H1 (cell line): ENCODE measurements at regions not wholly inside any gene's neighbourhood (a gene's known extent, or its start where the extent isn't known, plus 50 kb on each side); places are given as distances from the start of the nearest gene placed in this dataset.

Source experiments
- CTCF ChIA-PET: fragments of 300-600 bp; sonication (Branson Sonifier 250); formaldehyde crosslinking; loops from one replicate; lab custom pipeline; 2021; ENCODE audit not compliant: partially characterized antibody; lab: Charles Lee
- POLR2A ChIA-PET: fragments of 300-600 bp; sonication (Branson Sonifier 250); formaldehyde crosslinking; loops from one replicate; lab custom pipeline; 2021; ENCODE audit warnings: inconsistent platforms; ENCODE audit not compliant: partially characterized antibody; lab: Charles Lee
- DNase-seq, 2 experiments: peaks; one replicate each; pipeline versions ENCODE4 v3.0.0 to v3.0.0-alpha.2; 2010 to 2022; ENCODE audit warnings: low spot score in 2 of 2, low read depth in 1 of 2, mixed read lengths in 1 of 2
- FAIRE-seq: peaks from 2 replicates; lab custom pipeline; 2011; peaks lifted over from hg19 to GRCh38; lab: Jason Lieb, UNC
- H2AFZ ChIP-seq: 2 replicates; pipeline ENCODE4 v1.8.1; 2012; ENCODE audit warnings: low read length, inconsistent platforms
- H2AK5ac ChIP-seq: 2 replicates; pipeline ENCODE4 v1.6.1; 2013; ENCODE audit warnings: low read depth, low read length
- H2BK120ac ChIP-seq: replicated peaks from 2 replicates; pipeline ENCODE3; 2013; ENCODE audit warnings: low read depth, low read length, inconsistent platforms
- H2BK12ac ChIP-seq: 2 replicates; pipeline ENCODE4 v1.6.1; 2013; ENCODE audit warnings: low read depth, low read length
- H2BK15ac ChIP-seq: 2 replicates; pipeline ENCODE4 v1.6.1; 2013; ENCODE audit warnings: low read length
- H2BK20ac ChIP-seq: 2 replicates; pipeline ENCODE4 v1.6.1; 2013; ENCODE audit warnings: low read length
- H2BK5ac ChIP-seq: 2 replicates; pipeline ENCODE4 v1.6.1; 2013; ENCODE audit warnings: low read depth, low read length
- H3K14ac ChIP-seq: 2 replicates; pipeline ENCODE4 v1.6.1; 2013; ENCODE audit warnings: inconsistent platforms; ENCODE audit not compliant: insufficient read length
- H3K18ac ChIP-seq: 2 replicates; pipeline ENCODE4 v1.6.1; 2013; ENCODE audit warnings: low read length; ENCODE audit errors: extremely low read depth
- H3K23ac ChIP-seq: 2 replicates; pipeline ENCODE4 v1.6.1; 2013; ENCODE audit warnings: inconsistent platforms; ENCODE audit not compliant: insufficient read length
- H3K23me2 ChIP-seq: 2 replicates; pipeline ENCODE4 v1.6.1; 2013; ENCODE audit warnings: low read depth, low read length
- H3K27ac ChIP-seq: 2 replicates; pipeline ENCODE4 v1.6.1; 2011; ENCODE audit warnings: low read depth, low read length, inconsistent platforms
- H3K27me3 ChIP-seq, 4 experiments: replicated peaks in 1 of 4; 1 replicate in 1 of 4; 2 replicates in 3 of 4; pipeline versions ENCODE4 v1.6.1 to v1.8.1; 2011 to 2013; ENCODE audit warnings: low read length in 3 of 4, mild to moderate bottlenecking in 3 of 4, inconsistent platforms in 2 of 4, mixed read lengths in 2 of 4, moderate library complexity in 1 of 4; ENCODE audit not compliant: control insufficient read depth in 3 of 4, insufficient read depth in 3 of 4; ENCODE audit errors: extremely low read depth in 1 of 4
- H3K36me3 ChIP-seq, 4 experiments: 2 replicates each; pipeline versions ENCODE4 v1.6.1 to v1.8.1; 2011 to 2013; ENCODE audit warnings: mild to moderate bottlenecking in 4 of 4, low read length in 3 of 4, moderate library complexity in 2 of 4, control low read depth in 1 of 4, inconsistent platforms in 1 of 4; ENCODE audit not compliant: insufficient read depth in 4 of 4, control insufficient read depth in 2 of 4
- H3K4ac ChIP-seq: replicated peaks from 2 replicates; pipeline ENCODE3; 2013; ENCODE audit warnings: low read length, low read depth, mixed read lengths, inconsistent platforms; ENCODE audit not compliant: insufficient read length
- H3K4me1 ChIP-seq, 4 experiments: replicated peaks in 1 of 4; 1 replicate in 1 of 4; 2 replicates in 3 of 4; pipeline versions ENCODE4 v1.6.1 to v1.8.1; 2011 to 2013; ENCODE audit warnings: low read length in 3 of 4, inconsistent platforms in 2 of 4, mixed read lengths in 1 of 4; ENCODE audit not compliant: insufficient read depth in 4 of 4, control insufficient read depth in 3 of 4
- H3K4me2 ChIP-seq, 2 experiments: 2 replicates each; pipeline versions ENCODE4 v1.6.1 to v1.8.1; 2011 to 2013; ENCODE audit warnings: low read depth in 2 of 2, low read length in 2 of 2, control low read depth in 1 of 2, inconsistent platforms in 1 of 2, mild to moderate bottlenecking in 1 of 2; ENCODE audit not compliant: insufficient read depth in 1 of 2
- H3K4me3 ChIP-seq, 4 experiments: fragments of 200-600, 300-600 bp in 1 of 4; sonication (generic), shearing (Covaris generic), sonication (Bioruptor Twin) in 1 of 4; 2 replicates each; pipeline versions ENCODE4 v1.5.1 to v1.8.1; 2011 to 2016; ENCODE audit warnings: low read length in 4 of 4, low read depth in 3 of 4, control low read depth in 2 of 4, inconsistent platforms in 2 of 4, mild to moderate bottlenecking in 2 of 4, mixed read lengths in 1 of 4, moderate library complexity in 1 of 4; ENCODE audit not compliant: insufficient read depth in 2 of 4; ENCODE audit errors: extremely low read depth in 1 of 4
- H3K56ac ChIP-seq: replicated peaks from 2 replicates; pipeline ENCODE3; 2013; ENCODE audit warnings: low read depth, mild to moderate bottlenecking, mixed read lengths, low read length, inconsistent platforms; ENCODE audit not compliant: insufficient read length
- H3K79me1 ChIP-seq: 2 replicates; pipeline ENCODE4 v1.6.1; 2013; ENCODE audit warnings: low read depth, low read length, control low read depth
- H3K79me2 ChIP-seq, 2 experiments: 2 replicates each; pipeline versions ENCODE4 v1.6.1 to v1.8.1; 2012 to 2013; ENCODE audit warnings: low read length in 2 of 2, mild to moderate bottlenecking in 2 of 2, inconsistent platforms in 1 of 2; ENCODE audit not compliant: insufficient read depth in 2 of 2, control insufficient read depth in 1 of 2
- H3K9ac ChIP-seq, 4 experiments: replicated peaks in 1 of 4; 1 replicate in 1 of 4; 2 replicates in 3 of 4; pipeline versions ENCODE4 v1.6.1 to v1.8.1; 2011 to 2013; ENCODE audit warnings: low read depth in 3 of 4, low read length in 3 of 4, control low read depth in 2 of 4, mild to moderate bottlenecking in 2 of 4, moderate library complexity in 2 of 4, inconsistent platforms in 1 of 4; ENCODE audit errors: extremely low read depth in 1 of 4
- H3K9me3 ChIP-seq, 2 experiments: 2 replicates each; pipeline versions ENCODE4 v1.6.1 to v1.8.1; 2012 to 2013; ENCODE audit warnings: mild to moderate bottlenecking in 2 of 2, moderate library complexity in 2 of 2, control low read depth in 1 of 2, inconsistent platforms in 1 of 2, low read depth in 1 of 2, low read length in 1 of 2, mixed read lengths in 1 of 2; ENCODE audit not compliant: insufficient read depth in 2 of 2
- H4K20me1 ChIP-seq, 2 experiments: replicated peaks in 1 of 2; 2 replicates each; pipeline versions ENCODE3 to v1.8.1; 2011 to 2013; ENCODE audit warnings: inconsistent platforms in 2 of 2, low read length in 2 of 2, mild to moderate bottlenecking in 1 of 2; ENCODE audit not compliant: insufficient read depth in 2 of 2, control insufficient read depth in 1 of 2
- H4K5ac ChIP-seq: 2 replicates; pipeline ENCODE4 v1.6.1; 2013; ENCODE audit warnings: low read length, low read depth, mixed read lengths, inconsistent platforms; ENCODE audit not compliant: insufficient read length
- H4K8ac ChIP-seq: 2 replicates; pipeline ENCODE4 v1.8.0; 2013; ENCODE audit warnings: mild to moderate bottlenecking, moderate library complexity, low read length, inconsistent platforms; ENCODE audit not compliant: insufficient read depth; ENCODE audit errors: extremely low read depth
- H4K91ac ChIP-seq: replicated peaks from 2 replicates; pipeline ENCODE3; 2013; ENCODE audit warnings: low read length, mixed read lengths, inconsistent platforms; ENCODE audit not compliant: insufficient read length
- ASH2L ChIP-seq: fragments of 200-600, 300-600 bp; sonication (generic); IDR thresholded peaks from one replicate; pipeline ENCODE4 v1.7.1; 2017; ENCODE audit warnings: low read length
- CEBPB ChIP-seq: IDR thresholded peaks from 2 replicates; pipeline ENCODE4 v1.6.1; 2012; ENCODE audit warnings: low read depth, low read length
- CREB1 ChIP-seq: IDR thresholded peaks from 2 replicates; pipeline ENCODE4 v1.6.1; 2012; ENCODE audit warnings: inconsistent platforms
- CTBP2 ChIP-seq: IDR thresholded peaks from 2 replicates; pipeline ENCODE4 v1.7.0; 2011; ENCODE audit warnings: borderline replicate concordance, mild to moderate bottlenecking, moderate library complexity, mixed read lengths, low read length; ENCODE audit not compliant: insufficient read depth, insufficient read length
- KDM4A ChIP-seq: IDR thresholded peaks from one replicate; pipeline ENCODE4 v1.7.1; 2012; ENCODE audit warnings: low read depth, mild to moderate bottlenecking, moderate library complexity, low read length, inconsistent platforms; ENCODE audit not compliant: severe bottlenecking
- NANOG ChIP-seq: IDR thresholded peaks from 2 replicates; pipeline ENCODE4 v1.6.1; 2011; ENCODE audit warnings: low read length, low read depth, mild to moderate bottlenecking, inconsistent platforms; ENCODE audit not compliant: insufficient read depth, poor library complexity, severe bottlenecking
- SP1 ChIP-seq: IDR thresholded peaks from 2 replicates; pipeline ENCODE4 v1.6.1; 2011; ENCODE audit warnings: low read depth, low read length
- SP2 ChIP-seq: IDR thresholded peaks from 2 replicates; pipeline ENCODE4 v1.6.1; 2012; ENCODE audit warnings: mild to moderate bottlenecking, low read length, inconsistent platforms
- WGBS, 2 experiments: shearing (Covaris generic) in 1 of 2; methylation state at CpG; one replicate each; pipeline versions ENCODE4 v1.1.6 to v1.1.7; 2013 to 2015; ENCODE audit warnings: low lambda C conversion rate in 2 of 2, mixed read lengths in 2 of 2, inconsistent platforms in 1 of 2, low coverage in 1 of 2, missing lambda C conversion rate in 1 of 2; ENCODE audit not compliant: insufficient replicate concordance in 2 of 2, insufficient coverage in 1 of 2, insufficient read length in 1 of 2; ENCODE audit errors: extremely low coverage in 1 of 2, missing lambda C conversion rate in 1 of 2; 5-methylcytosine and 5-hydroxymethylcytosine counted together

- H3K27me3 ChIP-seq = no peaks in the 10 kb centered on the region
- no peaks in the 10 kb centered on the region for H3K36me3 ChIP-seq
- no peak overlapping the region for H3K4ac ChIP-seq
- H2BK15ac ChIP-seq = no peak overlapping the region
- H3K4me2 ChIP-seq = no peak overlapping the region
- H3K79me2 ChIP-seq = no peaks in the 10 kb centered on the region
- H2BK5ac ChIP-seq = no peak overlapping the region
- H3K9ac ChIP-seq = no peak overlapping the region
- no peak overlapping the region for H4K8ac ChIP-seq
- no peak overlapping the region for H3K18ac ChIP-seq
- no peak overlapping the region for H2AK5ac ChIP-seq
- no peak overlapping the region for H2BK12ac ChIP-seq
- H4K20me1 ChIP-seq = no peaks in the 10 kb centered on the region
- no peak overlapping the region for H3K56ac ChIP-seq
- H3K4me3 ChIP-seq = no peak overlapping the region
- H3K27ac ChIP-seq = no peak overlapping the region
- TF ChIP-seq CTBP2 = no peak
- TF ChIP-seq KDM4A = no peak
- TF ChIP-seq CEBPB = no peak
- no peak for TF ChIP-seq SP2
- no peak for TF ChIP-seq ASH2L
- no peak for TF ChIP-seq NANOG
- no peak for TF ChIP-seq SP1
- TF ChIP-seq CREB1 = no peak
- ChIA-PET CTCF (no interaction called here), POLR2A (no interaction called here)
- DNase-seq (no peak), FAIRE-seq (no peak)
- H3K9me3 ChIP-seq = peaks cover 8 to 10% of the 10 kb centered on the region in 2 experiments
- H3K79me1 ChIP-seq = no peaks in the 10 kb centered on the region
- no peak overlapping the region for H2BK120ac ChIP-seq
- H4K5ac ChIP-seq = no peak overlapping the region
- peaks cover 0 to 6% (median 0%) of the 10 kb centered on the region in 4 experiments; a peak in 2 of 7 replicates for H3K4me1 ChIP-seq
- no peak overlapping the region for H4K91ac ChIP-seq
- no peak overlapping the region for H2AFZ ChIP-seq
- no peak overlapping the region for H3K14ac ChIP-seq
- H3K23me2 ChIP-seq = no peaks in the 10 kb centered on the region
- WGBS, 2 experiments = 94% methylated on average over 5 of the region's 5 CpGs; no CpG with 5 or more reads in 1 of the 2 experiments
- no peak overlapping the region for H3K23ac ChIP-seq
- H2BK20ac ChIP-seq = no peak overlapping the region
Observed at GRCh38 chr6:163839296-163839695, 424.8 kb downstream of the QKI start.
